GM23338 (cell line): ENCODE measurements at regions not wholly inside any gene's neighbourhood (a gene's known extent, or its start where the extent isn't known, plus 50 kb on each side); places are given as distances from the start of the nearest gene placed in this dataset.

ENCODE experiments used
- CREB1 ChIP-seq: fragments of 250-450 bp; sonication (Bioruptor Pico); IDR thresholded peaks from 2 replicates; pipeline ENCODE4 v1.5.0; 2020; ENCODE audit warnings: low read depth, mild to moderate bottlenecking, moderate library complexity
- CTCF ChIP-seq, 2 experiments: fragments of 200-600 bp in 1 of 2; sonication (generic) in 1 of 2; conservative IDR thresholded peaks; 2 replicates each; pipeline versions ENCODE4 v1.5.1 to v1.6.1; 2016 to 2017; ENCODE audit warnings: antibody characterized with exemption in 2 of 2, low read depth in 2 of 2, mild to moderate bottlenecking in 2 of 2, moderate library complexity in 1 of 2
- EZH2 ChIP-seq: fragments of 200-600 bp; sonication (generic); IDR thresholded peaks from one replicate; pipeline ENCODE4 v1.8.0; 2017; ENCODE audit warnings: antibody characterized with exemption, mild to moderate bottlenecking, low read depth; ENCODE audit not compliant: unreplicated experiment
- EZH2phosphoT487 ChIP-seq: fragments of 200-600 bp; sonication (generic); IDR thresholded peaks from one replicate; pipeline ENCODE4 v1.8.1; 2018; ENCODE audit warnings: antibody characterized with exemption; ENCODE audit not compliant: unreplicated experiment
- JUNB ChIP-seq: IDR thresholded peaks from one replicate; pipeline ENCODE4 v1.6.1; 2016; ENCODE audit warnings: antibody characterized with exemption; ENCODE audit not compliant: unreplicated experiment
- NANOG ChIP-seq: IDR thresholded peaks from 2 replicates; pipeline ENCODE4 v1.6.1; 2016; ENCODE audit warnings: antibody characterized with exemption, borderline replicate concordance
- POLR2AphosphoS5 ChIP-seq: IDR thresholded peaks from 2 replicates; pipeline ENCODE4 v1.6.1; 2016; ENCODE audit warnings: antibody characterized with exemption, low read depth
- REST ChIP-seq: IDR thresholded peaks from one replicate; pipeline ENCODE4 v1.6.1; 2018; ENCODE audit warnings: antibody characterized with exemption; ENCODE audit not compliant: unreplicated experiment
- STAT1 ChIP-seq: IDR thresholded peaks from one replicate; pipeline ENCODE4 v1.6.1; 2016; ENCODE audit warnings: antibody characterized with exemption; ENCODE audit not compliant: unreplicated experiment
- ZNF114 ChIP-seq: fragments of 250-450 bp; sonication (Bioruptor Pico); IDR thresholded peaks from 2 replicates; pipeline ENCODE4 v1.5.0; 2020; ENCODE audit warnings: mild to moderate bottlenecking, moderate library complexity
- ZNF331 ChIP-seq: fragments of 250-450 bp; sonication (Bioruptor Pico); IDR thresholded peaks from 2 replicates; pipeline ENCODE4 v1.5.0; 2020; ENCODE audit warnings: low read depth, mild to moderate bottlenecking, moderate library complexity
- TF ChIP-seq, protein P1 (sequence below): fragments of 250-450 bp; sonication (Bioruptor Pico); IDR thresholded peaks from 2 replicates; pipeline ENCODE4 v1.5.0; 2020; ENCODE audit warnings: mild to moderate bottlenecking, moderate library complexity
- TF ChIP-seq, protein P2 (sequence below): IDR thresholded peaks from 2 replicates; pipeline ENCODE4 v1.6.1; 2016; ENCODE audit warnings: antibody characterized with exemption

DNA sequence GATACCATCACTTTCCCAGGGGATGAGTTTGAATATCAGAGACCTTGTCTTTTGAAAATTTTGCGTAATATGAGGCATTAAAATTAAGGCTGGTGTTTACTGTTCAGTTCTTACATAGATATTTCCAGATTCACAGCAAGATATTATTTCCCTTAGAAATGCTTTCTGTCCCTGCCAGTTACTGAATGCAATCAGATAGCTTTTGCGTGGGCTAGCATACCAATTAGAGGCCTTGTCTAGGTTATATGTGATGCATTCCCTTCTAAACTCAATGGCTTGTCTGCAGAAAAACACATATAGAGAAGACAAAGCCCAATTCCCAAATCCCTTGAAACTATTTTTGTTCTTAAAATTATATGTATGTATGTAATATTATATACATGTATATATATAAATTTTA lies 167.8 kb downstream of the RMST start:
- TF ChIP-seq CTCF (conservative IDR thresholded peaks at IDR 0.05; ENCODE audit: low read depth in 2 of 2), result no peak
- no peak for TF ChIP-seq REST
- TF ChIP-seq, protein P1, sequence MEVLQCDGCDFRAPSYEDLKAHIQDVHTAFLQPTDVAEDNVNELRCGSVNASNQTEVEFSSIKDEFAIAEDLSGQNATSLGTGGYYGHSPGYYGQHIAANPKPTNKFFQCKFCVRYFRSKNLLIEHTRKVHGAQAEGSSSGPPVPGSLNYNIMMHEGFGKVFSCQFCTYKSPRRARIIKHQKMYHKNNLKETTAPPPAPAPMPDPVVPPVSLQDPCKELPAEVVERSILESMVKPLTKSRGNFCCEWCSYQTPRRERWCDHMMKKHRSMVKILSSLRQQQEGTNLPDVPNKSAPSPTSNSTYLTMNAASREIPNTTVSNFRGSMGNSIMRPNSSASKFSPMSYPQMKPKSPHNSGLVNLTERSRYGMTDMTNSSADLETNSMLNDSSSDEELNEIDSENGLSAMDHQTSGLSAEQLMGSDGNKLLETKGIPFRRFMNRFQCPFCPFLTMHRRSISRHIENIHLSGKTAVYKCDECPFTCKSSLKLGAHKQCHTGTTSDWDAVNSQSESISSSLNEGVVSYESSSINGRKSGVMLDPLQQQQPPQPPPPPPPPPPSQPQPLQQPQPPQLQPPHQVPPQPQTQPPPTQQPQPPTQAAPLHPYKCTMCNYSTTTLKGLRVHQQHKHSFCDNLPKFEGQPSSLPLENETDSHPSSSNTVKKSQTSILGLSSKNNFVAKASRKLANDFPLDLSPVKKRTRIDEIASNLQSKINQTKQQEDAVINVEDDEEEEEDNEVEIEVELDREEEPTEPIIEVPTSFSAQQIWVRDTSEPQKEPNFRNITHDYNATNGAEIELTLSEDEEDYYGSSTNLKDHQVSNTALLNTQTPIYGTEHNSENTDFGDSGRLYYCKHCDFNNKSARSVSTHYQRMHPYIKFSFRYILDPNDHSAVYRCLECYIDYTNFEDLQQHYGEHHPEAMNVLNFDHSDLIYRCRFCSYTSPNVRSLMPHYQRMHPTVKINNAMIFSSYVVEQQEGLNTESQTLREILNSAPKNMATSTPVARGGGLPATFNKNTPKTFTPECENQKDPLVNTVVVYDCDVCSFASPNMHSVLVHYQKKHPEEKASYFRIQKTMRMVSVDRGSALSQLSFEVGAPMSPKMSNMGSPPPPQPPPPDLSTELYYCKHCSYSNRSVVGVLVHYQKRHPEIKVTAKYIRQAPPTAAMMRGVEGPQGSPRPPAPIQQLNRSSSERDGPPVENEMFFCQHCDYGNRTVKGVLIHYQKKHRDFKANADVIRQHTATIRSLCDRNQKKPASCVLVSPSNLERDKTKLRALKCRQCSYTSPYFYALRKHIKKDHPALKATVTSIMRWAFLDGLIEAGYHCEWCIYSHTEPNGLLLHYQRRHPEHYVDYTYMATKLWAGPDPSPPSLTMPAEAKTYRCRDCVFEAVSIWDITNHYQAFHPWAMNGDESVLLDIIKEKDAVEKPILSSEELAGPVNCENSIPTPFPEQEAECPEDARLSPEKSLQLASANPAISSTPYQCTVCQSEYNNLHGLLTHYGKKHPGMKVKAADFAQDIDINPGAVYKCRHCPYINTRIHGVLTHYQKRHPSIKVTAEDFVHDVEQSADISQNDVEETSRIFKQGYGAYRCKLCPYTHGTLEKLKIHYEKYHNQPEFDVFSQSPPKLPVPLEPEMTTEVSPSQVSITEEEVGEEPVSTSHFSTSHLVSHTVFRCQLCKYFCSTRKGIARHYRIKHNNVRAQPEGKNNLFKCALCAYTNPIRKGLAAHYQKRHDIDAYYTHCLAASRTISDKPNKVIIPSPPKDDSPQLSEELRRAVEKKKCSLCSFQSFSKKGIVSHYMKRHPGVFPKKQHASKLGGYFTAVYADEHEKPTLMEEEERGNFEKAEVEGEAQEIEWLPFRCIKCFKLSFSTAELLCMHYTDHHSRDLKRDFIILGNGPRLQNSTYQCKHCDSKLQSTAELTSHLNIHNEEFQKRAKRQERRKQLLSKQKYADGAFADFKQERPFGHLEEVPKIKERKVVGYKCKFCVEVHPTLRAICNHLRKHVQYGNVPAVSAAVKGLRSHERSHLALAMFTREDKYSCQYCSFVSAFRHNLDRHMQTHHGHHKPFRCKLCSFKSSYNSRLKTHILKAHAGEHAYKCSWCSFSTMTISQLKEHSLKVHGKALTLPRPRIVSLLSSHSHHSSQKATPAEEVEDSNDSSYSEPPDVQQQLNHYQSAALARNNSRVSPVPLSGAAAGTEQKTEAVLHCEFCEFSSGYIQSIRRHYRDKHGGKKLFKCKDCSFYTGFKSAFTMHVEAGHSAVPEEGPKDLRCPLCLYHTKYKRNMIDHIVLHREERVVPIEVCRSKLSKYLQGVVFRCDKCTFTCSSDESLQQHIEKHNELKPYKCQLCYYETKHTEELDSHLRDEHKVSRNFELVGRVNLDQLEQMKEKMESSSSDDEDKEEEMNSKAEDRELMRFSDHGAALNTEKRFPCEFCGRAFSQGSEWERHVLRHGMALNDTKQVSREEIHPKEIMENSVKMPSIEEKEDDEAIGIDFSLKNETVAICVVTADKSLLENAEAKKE (CRISPR knock-in tag), result no peak
- TF ChIP-seq EZH2phosphoT487, result no peak
- TF ChIP-seq EZH2, result no peak
- no peak for TF ChIP-seq ZNF331
- TF ChIP-seq CREB1 (CRISPR knock-in tag), result no peak
- no peak for TF ChIP-seq ZNF114
- TF ChIP-seq POLR2AphosphoS5, result no peak
- no peak for TF ChIP-seq STAT1
- no peak for TF ChIP-seq NANOG
- TF ChIP-seq JUNB, result no peak
- TF ChIP-seq, protein P2, sequence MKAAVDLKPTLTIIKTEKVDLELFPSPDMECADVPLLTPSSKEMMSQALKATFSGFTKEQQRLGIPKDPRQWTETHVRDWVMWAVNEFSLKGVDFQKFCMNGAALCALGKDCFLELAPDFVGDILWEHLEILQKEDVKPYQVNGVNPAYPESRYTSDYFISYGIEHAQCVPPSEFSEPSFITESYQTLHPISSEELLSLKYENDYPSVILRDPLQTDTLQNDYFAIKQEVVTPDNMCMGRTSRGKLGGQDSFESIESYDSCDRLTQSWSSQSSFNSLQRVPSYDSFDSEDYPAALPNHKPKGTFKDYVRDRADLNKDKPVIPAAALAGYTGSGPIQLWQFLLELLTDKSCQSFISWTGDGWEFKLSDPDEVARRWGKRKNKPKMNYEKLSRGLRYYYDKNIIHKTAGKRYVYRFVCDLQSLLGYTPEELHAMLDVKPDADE, result no peak
